H1 (cell line): ENCODE measurements at regions not wholly inside any gene's neighbourhood (a gene's known extent, or its start where the extent isn't known, plus 50 kb on each side); places are given as distances from the start of the nearest gene placed in this dataset.

Experiments
- CTCF ChIA-PET: fragments of 300-600 bp; sonication (Branson Sonifier 250); formaldehyde crosslinking; loops from one replicate; lab custom pipeline; 2021; ENCODE audit not compliant: partially characterized antibody; lab: Charles Lee
- POLR2A ChIA-PET: fragments of 300-600 bp; sonication (Branson Sonifier 250); formaldehyde crosslinking; loops from one replicate; lab custom pipeline; 2021; ENCODE audit warnings: inconsistent platforms; ENCODE audit not compliant: partially characterized antibody; lab: Charles Lee
- DNase-seq, 2 experiments: peaks; one replicate each; pipeline versions ENCODE4 v3.0.0 to v3.0.0-alpha.2; 2010 to 2022; ENCODE audit warnings: low spot score in 2 of 2, low read depth in 1 of 2, mixed read lengths in 1 of 2
- FAIRE-seq: peaks from 2 replicates; lab custom pipeline; 2011; peaks lifted over from hg19 to GRCh38; lab: Jason Lieb, UNC
- H2AFZ ChIP-seq: 2 replicates; pipeline ENCODE4 v1.8.1; 2012; ENCODE audit warnings: low read length, inconsistent platforms
- H2AK5ac ChIP-seq: 2 replicates; pipeline ENCODE4 v1.6.1; 2013; ENCODE audit warnings: low read depth, low read length
- H2BK120ac ChIP-seq: replicated peaks from 2 replicates; pipeline ENCODE3; 2013; ENCODE audit warnings: low read depth, low read length, inconsistent platforms
- H2BK12ac ChIP-seq: 2 replicates; pipeline ENCODE4 v1.6.1; 2013; ENCODE audit warnings: low read depth, low read length
- H2BK15ac ChIP-seq: 2 replicates; pipeline ENCODE4 v1.6.1; 2013; ENCODE audit warnings: low read length
- H2BK20ac ChIP-seq: 2 replicates; pipeline ENCODE4 v1.6.1; 2013; ENCODE audit warnings: low read length
- H2BK5ac ChIP-seq: 2 replicates; pipeline ENCODE4 v1.6.1; 2013; ENCODE audit warnings: low read depth, low read length
- H3K14ac ChIP-seq: 2 replicates; pipeline ENCODE4 v1.6.1; 2013; ENCODE audit warnings: inconsistent platforms; ENCODE audit not compliant: insufficient read length
- H3K18ac ChIP-seq: 2 replicates; pipeline ENCODE4 v1.6.1; 2013; ENCODE audit warnings: low read length; ENCODE audit errors: extremely low read depth
- H3K23ac ChIP-seq: 2 replicates; pipeline ENCODE4 v1.6.1; 2013; ENCODE audit warnings: inconsistent platforms; ENCODE audit not compliant: insufficient read length
- H3K23me2 ChIP-seq: 2 replicates; pipeline ENCODE4 v1.6.1; 2013; ENCODE audit warnings: low read depth, low read length
- H3K27ac ChIP-seq: 2 replicates; pipeline ENCODE4 v1.6.1; 2011; ENCODE audit warnings: low read depth, low read length, inconsistent platforms
- H3K27me3 ChIP-seq, 4 experiments: replicated peaks in 1 of 4; 1 replicate in 1 of 4; 2 replicates in 3 of 4; pipeline versions ENCODE4 v1.6.1 to v1.8.1; 2011 to 2013; ENCODE audit warnings: low read length in 3 of 4, mild to moderate bottlenecking in 3 of 4, inconsistent platforms in 2 of 4, mixed read lengths in 2 of 4, moderate library complexity in 1 of 4; ENCODE audit not compliant: control insufficient read depth in 3 of 4, insufficient read depth in 3 of 4; ENCODE audit errors: extremely low read depth in 1 of 4
- H3K36me3 ChIP-seq, 4 experiments: 2 replicates each; pipeline versions ENCODE4 v1.6.1 to v1.8.1; 2011 to 2013; ENCODE audit warnings: mild to moderate bottlenecking in 4 of 4, low read length in 3 of 4, moderate library complexity in 2 of 4, control low read depth in 1 of 4, inconsistent platforms in 1 of 4; ENCODE audit not compliant: insufficient read depth in 4 of 4, control insufficient read depth in 2 of 4
- H3K4ac ChIP-seq: replicated peaks from 2 replicates; pipeline ENCODE3; 2013; ENCODE audit warnings: low read length, low read depth, mixed read lengths, inconsistent platforms; ENCODE audit not compliant: insufficient read length
- H3K4me1 ChIP-seq, 4 experiments: replicated peaks in 1 of 4; 1 replicate in 1 of 4; 2 replicates in 3 of 4; pipeline versions ENCODE4 v1.6.1 to v1.8.1; 2011 to 2013; ENCODE audit warnings: low read length in 3 of 4, inconsistent platforms in 2 of 4, mixed read lengths in 1 of 4; ENCODE audit not compliant: insufficient read depth in 4 of 4, control insufficient read depth in 3 of 4
- H3K4me2 ChIP-seq, 2 experiments: 2 replicates each; pipeline versions ENCODE4 v1.6.1 to v1.8.1; 2011 to 2013; ENCODE audit warnings: low read depth in 2 of 2, low read length in 2 of 2, control low read depth in 1 of 2, inconsistent platforms in 1 of 2, mild to moderate bottlenecking in 1 of 2; ENCODE audit not compliant: insufficient read depth in 1 of 2
- H3K4me3 ChIP-seq, 4 experiments: fragments of 200-600, 300-600 bp in 1 of 4; sonication (generic), shearing (Covaris generic), sonication (Bioruptor Twin) in 1 of 4; 2 replicates each; pipeline versions ENCODE4 v1.5.1 to v1.8.1; 2011 to 2016; ENCODE audit warnings: low read length in 4 of 4, low read depth in 3 of 4, control low read depth in 2 of 4, inconsistent platforms in 2 of 4, mild to moderate bottlenecking in 2 of 4, mixed read lengths in 1 of 4, moderate library complexity in 1 of 4; ENCODE audit not compliant: insufficient read depth in 2 of 4; ENCODE audit errors: extremely low read depth in 1 of 4
- H3K56ac ChIP-seq: replicated peaks from 2 replicates; pipeline ENCODE3; 2013; ENCODE audit warnings: low read depth, mild to moderate bottlenecking, mixed read lengths, low read length, inconsistent platforms; ENCODE audit not compliant: insufficient read length
- H3K79me1 ChIP-seq: 2 replicates; pipeline ENCODE4 v1.6.1; 2013; ENCODE audit warnings: low read depth, low read length, control low read depth
- H3K79me2 ChIP-seq, 2 experiments: 2 replicates each; pipeline versions ENCODE4 v1.6.1 to v1.8.1; 2012 to 2013; ENCODE audit warnings: low read length in 2 of 2, mild to moderate bottlenecking in 2 of 2, inconsistent platforms in 1 of 2; ENCODE audit not compliant: insufficient read depth in 2 of 2, control insufficient read depth in 1 of 2
- H3K9ac ChIP-seq, 4 experiments: replicated peaks in 1 of 4; 1 replicate in 1 of 4; 2 replicates in 3 of 4; pipeline versions ENCODE4 v1.6.1 to v1.8.1; 2011 to 2013; ENCODE audit warnings: low read depth in 3 of 4, low read length in 3 of 4, control low read depth in 2 of 4, mild to moderate bottlenecking in 2 of 4, moderate library complexity in 2 of 4, inconsistent platforms in 1 of 4; ENCODE audit errors: extremely low read depth in 1 of 4
- H3K9me3 ChIP-seq, 2 experiments: 2 replicates each; pipeline versions ENCODE4 v1.6.1 to v1.8.1; 2012 to 2013; ENCODE audit warnings: mild to moderate bottlenecking in 2 of 2, moderate library complexity in 2 of 2, control low read depth in 1 of 2, inconsistent platforms in 1 of 2, low read depth in 1 of 2, low read length in 1 of 2, mixed read lengths in 1 of 2; ENCODE audit not compliant: insufficient read depth in 2 of 2
- H4K20me1 ChIP-seq, 2 experiments: replicated peaks in 1 of 2; 2 replicates each; pipeline versions ENCODE3 to v1.8.1; 2011 to 2013; ENCODE audit warnings: inconsistent platforms in 2 of 2, low read length in 2 of 2, mild to moderate bottlenecking in 1 of 2; ENCODE audit not compliant: insufficient read depth in 2 of 2, control insufficient read depth in 1 of 2
- H4K5ac ChIP-seq: 2 replicates; pipeline ENCODE4 v1.6.1; 2013; ENCODE audit warnings: low read length, low read depth, mixed read lengths, inconsistent platforms; ENCODE audit not compliant: insufficient read length
- H4K8ac ChIP-seq: 2 replicates; pipeline ENCODE4 v1.8.0; 2013; ENCODE audit warnings: mild to moderate bottlenecking, moderate library complexity, low read length, inconsistent platforms; ENCODE audit not compliant: insufficient read depth; ENCODE audit errors: extremely low read depth
- H4K91ac ChIP-seq: replicated peaks from 2 replicates; pipeline ENCODE3; 2013; ENCODE audit warnings: low read length, mixed read lengths, inconsistent platforms; ENCODE audit not compliant: insufficient read length
- CHD1 ChIP-seq: IDR thresholded peaks from 2 replicates; pipeline ENCODE4 v1.6.1; 2012; ENCODE audit warnings: low read depth, low read length, improper control_type of control experiment
- SUZ12 ChIP-seq: fragments of 200-600 bp; sonication (generic); IDR thresholded peaks from 2 replicates; pipeline ENCODE4 v1.6.1; 2012; ENCODE audit warnings: mild to moderate bottlenecking, inconsistent platforms, low read length, moderate library complexity, mixed read lengths
- TCF12 ChIP-seq: IDR thresholded peaks from 2 replicates; pipeline ENCODE4 v1.6.1; 2011; ENCODE audit warnings: low read depth, mild to moderate bottlenecking, low read length
- TEAD4 ChIP-seq: IDR thresholded peaks from 2 replicates; pipeline ENCODE4 v1.6.1; 2012; ENCODE audit warnings: low read depth, low read length, inconsistent platforms, mixed read lengths
- WGBS, 2 experiments: shearing (Covaris generic) in 1 of 2; methylation state at CpG; one replicate each; pipeline versions ENCODE4 v1.1.6 to v1.1.7; 2013 to 2015; ENCODE audit warnings: low lambda C conversion rate in 2 of 2, mixed read lengths in 2 of 2, inconsistent platforms in 1 of 2, low coverage in 1 of 2, missing lambda C conversion rate in 1 of 2; ENCODE audit not compliant: insufficient replicate concordance in 2 of 2, insufficient coverage in 1 of 2, insufficient read length in 1 of 2; ENCODE audit errors: extremely low coverage in 1 of 2, missing lambda C conversion rate in 1 of 2; 5-methylcytosine and 5-hydroxymethylcytosine counted together

GRCh38 chr6:9806195-9806594, 608.7 kb downstream of the TFAP2A start:
- no peak overlapping the region for H3K18ac ChIP-seq
- H2BK20ac ChIP-seq: no peak overlapping the region
- no peak overlapping the region for H3K23ac ChIP-seq
- H2BK12ac ChIP-seq: no peak overlapping the region
- no peak overlapping the region for H4K91ac ChIP-seq
- ChIA-PET CTCF (no interaction called here), POLR2A (no interaction called here)
- FAIRE-seq: no peak
- no peaks in the 10 kb centered on the region for H4K20me1 ChIP-seq
- H3K4me1 ChIP-seq: no peaks in the 10 kb centered on the region; a peak in 2 of 7 replicates
- no peaks in the 10 kb centered on the region; a peak in 1 of 8 replicates for H3K36me3 ChIP-seq
- no peaks in the 10 kb centered on the region for H3K79me1 ChIP-seq
- DNase-seq: no peak
- H2AFZ ChIP-seq: no peak overlapping the region
- no peak for TF ChIP-seq SUZ12
- TF ChIP-seq CHD1: no peak
- TF ChIP-seq TEAD4: no peak
- no peak for TF ChIP-seq TCF12
- no peak overlapping the region for H3K27ac ChIP-seq
- H3K4ac ChIP-seq: no peak overlapping the region
- no peak overlapping the region for H3K9ac ChIP-seq
- WGBS, 2 experiments: 95% methylated on average over 6 of the region's 6 CpGs; no CpG with 5 or more reads in 1 of the 2 experiments
- H3K4me3 ChIP-seq: no peak overlapping the region
- H3K79me2 ChIP-seq: no peaks in the 10 kb centered on the region
- H3K27me3 ChIP-seq: no peaks in the 10 kb centered on the region
- H2BK120ac ChIP-seq: no peak overlapping the region
- no peak overlapping the region for H4K8ac ChIP-seq
- no peak overlapping the region for H2AK5ac ChIP-seq
- H3K23me2 ChIP-seq: no peaks in the 10 kb centered on the region
- H4K5ac ChIP-seq: no peak overlapping the region
- no peak overlapping the region for H3K14ac ChIP-seq
- no peak overlapping the region for H3K56ac ChIP-seq
- H3K9me3 ChIP-seq: no peaks in the 10 kb centered on the region
- no peak overlapping the region for H3K4me2 ChIP-seq
- no peak overlapping the region for H2BK15ac ChIP-seq
- H2BK5ac ChIP-seq: no peak overlapping the region
